Right hindlimb (tissue), 1 donor: ENCODE measurements at regions not wholly inside any gene's neighbourhood (a gene's known extent, or its start where the extent isn't known, plus 50 kb on each side); places are given as distances from the start of the nearest gene placed in this dataset.
"Not testable (repeated sequence)": the region's sequence is repeated elsewhere in the genome, so short reads cannot be mapped to it uniquely, and the experiment has no call there.

Experiments used
- DNase-seq: peaks from one replicate; pipeline ENCODE4 v3.0.0-alpha.2; 2018

- no peak for DNase-seq
Measured at GRCh38 chr2:142617461-142617860, 260.0 kb upstream of the KYNU start.

DNA sequence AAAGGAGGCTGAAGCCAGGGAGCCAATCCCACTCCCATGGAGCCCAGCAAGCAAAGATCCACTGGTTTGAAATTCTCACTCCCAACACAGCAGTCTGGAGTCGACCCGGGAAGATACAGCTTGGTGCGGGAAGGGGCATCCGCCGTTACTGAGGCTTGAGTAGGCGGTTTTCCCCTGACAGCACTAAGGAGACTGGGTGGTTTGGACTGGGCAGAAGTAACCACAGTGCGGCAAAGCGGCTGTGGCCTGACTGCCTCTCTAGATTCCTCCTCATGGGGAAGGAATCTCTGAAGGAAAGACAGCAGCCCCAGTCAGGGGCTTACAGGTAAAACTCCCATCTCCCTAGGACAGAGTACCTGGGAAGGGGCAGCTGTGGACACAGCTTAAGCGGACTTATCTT, 261.6 kb upstream of the KYNU start:
- no peak for DNase-seq

GRCh38 chr2:142613193-142613592, 264.3 kb upstream of the KYNU start:
- DNase-seq = not testable (repeated sequence)

DNA sequence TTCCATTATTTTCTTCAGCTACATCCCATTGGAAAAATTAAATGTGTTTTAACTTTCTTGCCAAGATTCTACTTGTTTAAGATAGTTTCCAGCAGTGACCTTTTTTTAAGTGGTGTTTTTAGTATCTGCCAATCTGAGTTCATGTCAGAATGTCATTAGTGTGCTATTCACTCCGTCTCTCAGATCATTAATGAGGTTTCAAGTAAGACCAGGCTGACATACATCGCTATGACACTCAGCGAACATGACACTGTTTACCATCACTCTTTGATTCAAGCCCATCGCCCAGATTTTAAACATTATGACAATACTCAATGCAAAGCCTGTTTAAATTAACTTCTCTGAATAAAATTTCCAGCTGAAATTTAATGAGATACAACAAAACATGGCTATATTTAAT, 272.0 kb upstream of the KYNU start:
- no peak for DNase-seq

- DNase-seq = no peak
Measured at GRCh38 chr2:142603759-142604158, 273.7 kb upstream of the KYNU start.

GRCh38 chr2:142602418-142602989, 275.0 kb upstream of the KYNU start:
- no peak for DNase-seq

DNA sequence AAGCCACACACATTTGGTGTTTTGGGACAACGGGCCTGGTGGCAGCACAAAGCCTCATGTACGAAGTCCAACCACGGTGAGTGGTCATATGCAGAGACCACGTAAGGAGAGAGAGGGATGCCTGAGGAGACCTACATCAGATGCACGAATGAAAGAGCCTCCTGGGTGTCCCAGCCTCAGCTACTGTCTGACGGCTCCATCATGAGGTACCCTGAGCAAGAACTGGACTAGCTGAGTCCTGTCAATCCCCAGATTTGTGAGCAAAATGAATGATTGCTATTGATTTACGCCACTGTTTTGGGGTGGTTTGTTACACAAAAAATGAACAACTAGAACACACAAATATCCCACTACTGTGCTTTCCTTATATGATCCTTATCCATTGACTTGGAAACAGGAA, 275.7 kb upstream of the KYNU start:
- DNase-seq = no peak

DNA sequence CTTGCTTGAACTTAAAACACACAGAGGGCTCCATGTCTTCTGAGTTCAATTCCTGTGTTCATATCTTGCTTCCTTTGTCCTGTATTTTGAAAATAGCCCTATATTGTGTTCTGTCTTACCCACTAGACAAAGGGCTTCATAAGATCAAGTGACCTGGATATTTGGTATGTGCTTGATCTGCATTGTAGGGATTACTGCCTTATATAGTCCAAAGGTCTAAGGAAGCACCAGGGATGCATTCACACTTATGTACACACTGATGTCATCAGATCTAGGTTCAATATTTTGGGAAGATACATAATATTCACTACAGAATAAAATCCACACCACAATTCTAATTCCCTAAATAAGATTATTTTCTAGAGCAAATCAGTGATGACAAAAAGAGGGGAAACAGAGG, 278.0 kb upstream of the KYNU start:
- no peak for DNase-seq

- DNase-seq = no peak
Measured at GRCh38 chr2:142598846-142599245, 278.6 kb upstream of the KYNU start.

- no peak for DNase-seq
Measured at GRCh38 chr2:142596334-142597088, 281.0 kb upstream of the KYNU start.

DNA sequence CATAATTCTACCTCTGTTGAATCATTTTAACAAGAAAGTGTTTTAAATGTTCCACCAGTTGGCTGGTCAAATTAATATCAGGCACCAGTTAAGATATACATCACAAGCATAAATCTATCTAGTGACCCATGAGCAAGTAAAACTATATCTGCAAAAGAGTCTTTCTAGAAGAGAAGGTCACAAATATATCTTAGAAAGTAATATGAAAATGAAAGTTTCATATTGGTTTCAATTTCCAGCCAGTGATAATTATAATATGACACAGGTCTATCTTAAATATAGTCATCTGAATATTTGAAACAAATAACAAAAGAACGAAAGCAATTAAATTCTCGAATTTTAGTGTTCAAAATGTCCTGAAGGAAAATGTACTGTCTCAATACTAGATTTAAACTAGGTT, 282.5 kb upstream of the KYNU start:
- DNase-seq = no peak

GRCh38 chr2:142592171-142592570, 285.3 kb upstream of the KYNU start:
- DNase-seq = no peak

GRCh38 chr2:142591420-142591819, 286.0 kb upstream of the KYNU start:
- DNase-seq = no peak

GRCh38 chr2:142588269-142588668, 289.2 kb upstream of the KYNU start:
- DNase-seq = no peak

- DNase-seq = no peak
Measured at GRCh38 chr2:142586693-142587580, 290.5 kb upstream of the KYNU start.

- DNase-seq = no peak
Measured at GRCh38 chr2:142585785-142586184, 291.7 kb upstream of the KYNU start.

- no peak for DNase-seq
Measured at GRCh38 chr2:142582317-142582716, 295.1 kb upstream of the KYNU start.

DNA sequence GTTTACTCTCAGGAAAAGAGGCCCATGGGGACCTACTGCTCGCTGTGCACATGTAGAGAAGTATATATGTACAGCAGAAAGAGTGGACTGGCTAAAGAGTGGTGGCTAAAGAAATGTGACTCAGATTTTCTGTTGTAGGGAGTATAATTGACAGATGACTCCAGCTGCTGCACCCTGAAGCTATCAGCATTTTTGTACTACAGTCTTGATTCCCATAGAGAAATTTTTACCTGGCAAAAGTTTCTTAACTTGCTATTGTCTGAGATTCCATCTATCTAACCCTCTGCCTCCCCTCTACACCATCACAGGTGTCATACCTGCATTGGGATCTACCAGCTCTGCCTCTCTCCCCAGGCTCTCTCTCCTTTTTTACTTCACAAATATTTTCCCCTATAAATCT, 296.0 kb upstream of the KYNU start:
- no peak for DNase-seq

DNA sequence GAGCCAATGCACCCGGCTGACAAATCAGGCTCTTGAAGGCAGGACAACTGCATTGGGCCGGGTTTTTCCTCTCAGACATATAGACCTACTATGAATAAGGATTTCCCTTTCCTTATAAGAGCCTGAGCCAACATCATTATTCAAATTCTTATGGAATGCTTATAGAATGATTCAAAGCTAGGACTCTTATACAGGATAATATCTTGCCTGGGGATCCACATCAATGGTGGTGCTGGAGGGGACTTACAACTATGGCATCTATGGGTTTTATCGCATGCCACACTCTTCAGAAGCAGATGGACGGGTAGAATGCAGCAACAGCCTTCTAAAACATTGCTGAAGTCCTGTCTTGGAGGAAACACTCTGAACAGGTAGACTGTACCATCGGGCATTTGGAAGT, 296.8 kb upstream of the KYNU start:
- no peak for DNase-seq

DNA sequence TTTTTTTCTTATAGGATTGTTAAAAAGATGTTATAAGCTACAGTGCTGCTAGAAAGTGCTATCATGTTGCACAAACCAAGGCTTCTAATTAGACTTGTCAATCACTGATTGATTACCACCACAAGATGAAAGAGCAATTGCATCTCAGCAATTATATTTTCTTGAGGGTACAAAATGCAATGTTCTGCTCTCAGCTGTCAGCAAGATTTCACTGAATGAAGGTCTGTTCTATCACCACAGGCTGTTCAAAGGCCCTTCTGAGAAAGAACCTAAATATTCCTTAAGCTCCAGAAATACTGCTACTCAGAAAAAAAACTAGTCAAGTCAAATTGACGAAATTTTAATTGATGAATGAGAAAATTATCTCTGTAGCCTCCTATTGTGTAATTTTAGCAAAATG, 301.9 kb upstream of the KYNU start:
- DNase-seq = no peak

DNA sequence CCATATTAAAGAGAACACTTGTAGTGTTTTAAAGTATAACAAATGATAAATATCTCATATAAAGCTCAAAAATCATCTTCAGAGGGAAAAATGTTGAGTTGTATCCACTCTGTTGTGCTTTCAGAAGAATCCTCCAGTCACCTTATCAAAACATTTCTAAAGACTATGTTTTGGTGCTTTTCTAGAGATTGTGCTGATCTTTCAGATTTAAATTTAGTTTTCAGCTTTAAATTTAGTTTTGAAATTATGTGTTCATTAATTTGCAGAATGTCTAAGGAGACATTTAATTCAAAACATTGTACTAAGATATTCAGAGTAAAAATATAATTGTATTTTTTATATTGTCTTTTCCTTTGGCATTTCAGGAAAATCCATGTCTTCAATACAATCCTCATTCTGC, 303.1 kb upstream of the KYNU start:
- no peak for DNase-seq

GRCh38 chr2:142572346-142573132, 304.9 kb upstream of the KYNU start:
- no peak for DNase-seq

GRCh38 chr2:142571934-142572333, 305.5 kb upstream of the KYNU start:
- no peak for DNase-seq
